GM19324 (cell line): ENCODE measurements at regions not wholly inside any gene's neighbourhood (a gene's known extent, or its start where the extent isn't known, plus 50 kb on each side); places are given as distances from the start of the nearest gene placed in this dataset.
"Not testable (repeated sequence)": the region's sequence is repeated elsewhere in the genome, so short reads cannot be mapped to it uniquely, and the experiment has no call there.

Experiments used
- ATAC-seq: cut with Tn5 transposase; IDR thresholded peaks from one replicate; pipeline ENCODE4 v1.9.1; 2021; ENCODE audit warnings: mild to moderate bottlenecking, moderate library complexity; ENCODE audit not compliant: unreplicated experiment, low FRiP score

DNA sequence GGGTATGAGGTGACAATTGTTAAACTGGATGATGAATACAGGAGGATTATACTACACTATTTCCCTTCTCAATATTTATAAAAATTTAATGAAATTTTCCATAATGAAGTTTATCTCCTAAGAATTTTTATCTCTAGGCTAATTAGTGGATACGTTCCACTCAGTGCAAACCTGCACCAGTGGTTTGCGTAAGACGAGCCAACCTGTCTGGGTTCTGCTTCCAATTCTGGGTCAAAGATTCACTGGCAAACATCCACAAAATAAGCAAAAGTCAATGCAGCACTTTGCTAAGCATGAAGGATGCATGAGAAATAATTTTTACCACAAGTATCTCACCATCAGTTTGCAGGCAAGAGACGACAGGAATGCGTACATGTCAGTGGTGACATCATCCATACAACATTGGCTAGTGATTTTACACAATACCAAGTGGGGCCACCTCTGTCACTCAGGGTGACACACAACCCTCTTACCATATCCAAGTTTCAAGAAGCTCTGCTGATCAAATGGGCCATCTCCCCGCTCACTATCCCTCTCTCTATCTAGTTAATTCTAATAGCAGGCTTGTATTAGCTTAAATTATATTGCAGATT is 51.7 kb downstream of the FAM50B start:
- no peak for ATAC-seq

DNA sequence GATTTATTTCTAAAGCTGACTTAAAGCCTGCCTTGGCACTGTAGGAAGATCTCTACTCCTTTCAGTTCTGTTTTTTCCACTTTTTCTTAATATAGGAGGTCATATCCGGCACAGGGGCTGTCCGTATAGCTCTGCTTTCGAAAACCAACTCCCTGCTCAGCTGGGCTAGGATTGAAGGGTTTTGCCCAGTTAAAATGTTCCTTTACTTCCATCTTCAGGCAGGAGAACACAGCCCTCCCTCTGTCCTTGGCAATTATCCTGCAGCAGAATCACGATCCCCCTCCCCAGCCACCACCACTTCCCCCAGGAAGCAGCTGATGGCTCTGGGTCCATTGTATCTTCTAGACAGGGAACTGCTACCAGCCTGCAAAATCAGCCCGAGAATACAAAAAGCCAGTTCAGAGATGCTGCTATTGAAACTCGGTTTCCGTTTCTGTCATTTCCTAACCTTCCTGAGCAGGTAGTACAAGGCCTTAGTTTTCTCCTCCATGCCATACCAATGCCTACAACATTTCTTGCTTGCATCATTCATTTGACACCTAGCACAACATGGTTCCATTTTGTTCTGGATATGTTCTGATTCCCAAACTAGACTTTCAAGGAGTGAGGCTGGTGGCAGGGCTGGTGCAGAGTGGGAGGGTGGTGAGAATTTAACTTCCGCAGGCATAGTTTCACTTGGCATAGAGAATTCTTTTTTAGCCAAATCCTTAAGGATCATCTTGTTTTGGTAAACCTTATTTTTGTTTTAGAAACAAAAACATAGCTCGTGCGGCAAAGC is 53.9 kb downstream of the FAM50B start:
- ATAC-seq, result no peak

DNA sequence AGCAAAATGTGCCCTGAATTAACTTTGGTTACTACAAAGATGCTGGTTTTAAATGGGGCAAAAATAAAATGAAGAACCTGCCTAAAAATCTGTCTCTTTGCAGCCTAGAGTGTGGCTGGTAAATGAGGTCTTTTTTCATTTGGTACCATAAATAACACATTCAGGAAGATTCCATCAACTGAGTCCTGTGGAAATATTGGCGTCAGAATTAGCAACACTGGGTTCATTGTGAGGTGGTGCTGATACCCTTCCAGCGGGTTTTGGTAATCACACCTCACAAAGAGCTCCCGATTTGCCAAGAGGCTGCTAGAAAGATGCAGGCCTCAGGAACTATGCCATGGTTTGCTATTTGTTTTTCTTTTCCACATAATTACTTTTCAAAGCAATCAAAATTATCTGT is 55.3 kb downstream of the FAM50B start:
- ATAC-seq, result no peak

DNA sequence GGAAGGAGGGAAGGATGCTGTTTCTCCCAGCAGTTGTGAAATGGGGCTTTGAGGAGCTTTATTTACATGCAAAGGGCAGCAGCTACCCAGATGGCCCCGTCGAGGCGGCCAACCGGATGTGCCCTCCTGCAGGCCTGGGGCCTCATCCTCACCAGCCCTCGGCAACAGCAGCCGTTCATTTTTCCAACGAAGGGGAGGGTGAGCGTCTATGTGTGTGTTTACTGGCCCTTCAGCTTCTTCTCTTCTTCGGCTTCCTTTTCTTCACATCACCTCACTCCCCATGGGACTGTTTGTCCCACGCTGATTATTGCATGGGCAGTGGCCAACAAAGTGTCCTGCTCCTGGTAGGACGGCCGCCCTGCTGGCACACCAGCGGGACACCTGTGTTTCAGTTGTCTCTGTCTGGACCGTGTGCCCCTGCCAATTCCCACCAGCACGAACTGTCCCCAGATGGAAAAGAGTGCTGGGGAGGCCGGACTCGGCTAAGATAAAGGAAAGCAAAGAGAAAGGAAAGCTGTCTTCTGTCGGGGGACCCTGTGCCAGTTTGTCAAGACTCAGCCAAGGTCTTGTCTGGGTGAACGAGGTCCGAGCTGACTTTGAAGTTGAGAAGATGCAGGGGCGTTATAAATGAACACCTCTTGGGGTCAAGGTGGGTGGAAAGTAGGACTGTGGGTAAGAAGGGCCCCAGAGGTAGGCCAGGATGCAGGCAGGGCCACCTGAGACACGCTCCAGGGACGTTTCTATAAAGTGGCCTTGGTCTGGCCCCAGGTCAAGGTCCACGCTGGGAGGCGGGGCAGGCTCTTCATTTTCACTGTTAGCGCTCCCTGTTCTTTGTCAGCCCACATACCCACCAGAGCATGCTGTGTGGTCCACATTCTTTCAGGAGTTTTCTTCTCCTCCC is 57.0 kb downstream of the FAM50B start:
- ATAC-seq, result no peak

DNA sequence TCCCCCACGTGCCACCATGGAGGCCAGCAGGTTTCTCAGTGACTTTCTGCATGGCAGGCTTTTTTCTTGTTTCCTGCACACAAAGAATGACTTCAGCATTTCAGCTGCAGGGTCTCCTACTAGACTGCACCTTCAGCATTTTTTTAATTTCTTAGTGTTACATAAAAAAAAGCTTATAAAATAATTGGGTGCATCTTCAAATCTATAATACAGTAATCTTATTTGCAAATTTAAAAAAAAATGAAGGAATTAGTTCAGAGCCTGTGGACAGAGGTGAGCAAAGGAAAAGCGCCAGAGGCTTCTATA is 57.6 kb downstream of the FAM50B start:
- no peak for ATAC-seq

DNA sequence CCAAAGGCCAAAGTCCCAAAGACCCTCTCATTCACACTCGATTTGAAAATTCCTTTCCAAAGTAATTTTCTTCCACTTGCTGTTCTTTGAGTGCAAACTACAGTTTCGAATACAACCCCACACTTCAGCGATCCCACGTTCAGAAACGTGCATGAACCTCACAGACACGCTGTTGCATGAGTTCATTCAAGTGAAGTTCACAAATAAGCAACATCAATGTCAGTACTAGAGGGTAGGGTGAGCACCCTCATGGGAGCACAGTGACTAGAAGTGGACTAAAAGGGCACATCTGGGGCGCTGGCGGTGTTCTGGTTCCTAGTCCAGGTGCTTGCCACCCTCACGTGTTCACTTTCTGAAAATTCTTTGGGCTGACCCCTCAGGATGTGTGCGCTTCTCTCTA is 59.0 kb downstream of the FAM50B start:
- ATAC-seq, result no peak

DNA sequence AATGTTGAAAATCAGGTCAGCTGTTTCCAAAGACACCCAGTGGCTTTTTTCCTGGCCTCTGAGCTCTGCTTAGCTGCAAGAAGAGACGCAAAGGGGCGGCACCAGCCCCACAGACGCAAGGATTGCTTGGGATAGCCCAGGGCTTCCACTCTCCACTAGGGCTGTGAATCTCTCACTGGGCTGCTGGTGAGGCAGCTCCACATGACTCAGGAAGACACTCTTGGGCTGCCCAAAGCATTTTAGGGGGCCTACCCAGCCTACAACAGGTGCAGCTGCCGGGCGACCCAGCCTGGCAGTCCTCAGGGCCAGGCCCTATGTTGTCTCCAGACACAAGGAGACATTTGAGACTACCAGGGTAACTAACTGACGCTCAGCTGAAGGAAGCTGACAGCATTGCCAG is 59.8 kb downstream of the FAM50B start:
- no peak for ATAC-seq

DNA sequence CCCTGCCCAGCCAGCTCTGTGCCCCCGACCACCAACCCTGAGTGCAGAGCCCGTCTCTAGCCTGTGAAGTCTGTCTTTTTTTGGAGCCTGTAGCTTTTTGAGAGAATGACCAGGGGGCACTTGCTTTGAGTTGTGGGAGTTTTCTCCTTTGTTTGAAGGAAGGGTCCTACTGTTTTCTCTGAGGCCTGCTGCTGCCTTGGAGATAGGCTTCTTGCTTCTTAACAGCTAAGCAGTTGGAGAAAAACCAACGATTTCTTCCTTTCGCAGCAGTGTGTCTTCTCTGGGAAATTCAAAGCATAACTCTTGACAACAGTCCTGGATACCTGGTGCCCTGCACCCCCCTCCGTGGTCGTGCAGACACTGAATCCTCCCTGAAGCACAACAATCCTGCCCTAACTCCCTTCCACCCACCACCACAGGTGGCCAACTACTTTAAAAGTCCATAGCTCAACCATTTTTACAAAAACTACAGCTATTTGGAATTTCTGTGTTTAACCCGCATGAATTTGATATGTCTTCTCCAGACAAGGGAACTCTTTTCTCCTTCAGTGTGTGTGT is 61.0 kb downstream of the FAM50B start:
- no peak for ATAC-seq

DNA sequence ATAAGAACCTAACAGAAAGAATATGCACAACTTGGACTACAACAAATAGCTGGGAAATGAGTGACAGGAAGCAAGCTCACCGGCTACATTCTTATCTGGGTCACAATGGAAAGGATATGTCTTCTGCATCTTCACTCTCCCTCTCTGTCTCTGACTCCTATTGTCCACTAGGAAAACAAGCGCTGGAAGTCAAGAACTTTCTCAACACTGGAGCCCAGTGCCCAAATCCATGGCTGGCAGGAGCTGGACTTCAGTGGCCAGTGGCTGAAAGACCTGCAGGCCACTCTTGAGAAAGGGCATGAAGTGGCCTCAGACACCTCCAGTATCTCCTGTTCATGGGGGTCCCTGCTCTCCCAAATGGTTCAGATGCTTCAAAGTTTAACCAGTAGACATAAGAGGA is 62.0 kb downstream of the FAM50B start:
- ATAC-seq, result no peak

DNA sequence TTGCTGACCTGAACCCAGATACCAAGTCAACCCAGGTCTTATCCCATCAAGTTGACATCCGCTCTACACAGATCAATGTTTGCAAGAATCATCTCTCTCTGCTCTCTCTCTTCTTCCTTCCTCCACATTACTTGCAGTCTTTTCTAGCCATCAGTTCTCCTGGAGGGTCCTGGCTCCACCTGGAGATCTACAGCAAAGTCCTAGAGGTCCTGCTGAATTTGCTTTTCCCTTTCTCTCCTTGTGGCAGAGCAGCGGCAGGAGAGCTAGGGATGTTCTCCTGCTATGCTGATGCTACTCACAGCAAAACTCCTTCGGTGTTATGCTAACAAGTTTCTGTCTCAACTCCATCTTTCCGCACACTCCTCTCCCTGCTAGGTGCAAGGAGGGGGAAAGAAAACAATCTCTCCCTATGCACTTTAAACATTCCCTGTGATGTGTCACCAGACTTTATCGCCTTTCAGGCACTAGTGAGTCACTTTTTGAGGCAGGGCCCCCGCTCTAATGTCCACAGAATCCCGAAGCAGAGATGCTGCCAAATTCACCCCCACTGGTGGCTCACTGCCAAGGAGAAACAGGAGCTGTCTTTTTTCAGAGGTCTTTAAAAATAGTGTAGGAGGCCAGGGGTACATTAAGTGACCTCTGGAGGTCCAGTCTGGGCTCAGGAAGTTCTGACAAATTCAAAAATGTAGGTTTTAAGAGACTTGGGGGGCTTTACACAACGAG is 62.6 kb downstream of the FAM50B start:
- ATAC-seq, result no peak

DNA sequence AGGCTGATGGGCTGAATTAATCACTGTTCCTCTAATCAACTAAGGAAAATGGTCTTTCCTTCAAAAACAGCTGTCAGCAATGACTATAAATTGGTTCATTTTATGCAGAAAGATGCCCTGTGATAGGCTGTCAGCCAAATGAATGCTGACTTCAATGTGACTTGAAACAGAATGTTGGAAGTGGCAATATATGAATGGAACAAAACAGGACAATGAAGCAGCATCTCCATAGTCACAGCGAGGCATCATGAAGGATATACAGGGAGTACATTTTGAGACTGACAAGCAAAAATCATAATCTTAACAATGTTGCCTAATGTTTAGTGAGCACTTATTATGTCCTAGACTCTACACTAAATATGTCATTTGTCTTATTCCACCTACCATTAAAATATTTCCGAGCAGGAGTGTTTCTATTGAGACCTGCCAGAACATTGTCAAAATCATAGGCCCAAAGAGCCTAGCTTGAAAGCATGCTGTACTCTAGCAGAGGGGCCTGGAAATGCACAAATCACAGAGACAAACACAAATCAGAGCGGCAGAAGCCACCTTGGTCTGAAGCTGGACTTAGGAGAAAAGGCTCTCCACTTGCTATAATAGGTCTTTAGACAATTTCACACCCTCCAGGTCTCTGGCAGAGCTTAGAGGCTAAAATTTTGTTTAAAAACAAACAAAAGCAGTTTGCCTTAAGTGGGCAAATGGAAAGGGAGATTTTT is 63.3 kb downstream of the FAM50B start:
- no peak for ATAC-seq

DNA sequence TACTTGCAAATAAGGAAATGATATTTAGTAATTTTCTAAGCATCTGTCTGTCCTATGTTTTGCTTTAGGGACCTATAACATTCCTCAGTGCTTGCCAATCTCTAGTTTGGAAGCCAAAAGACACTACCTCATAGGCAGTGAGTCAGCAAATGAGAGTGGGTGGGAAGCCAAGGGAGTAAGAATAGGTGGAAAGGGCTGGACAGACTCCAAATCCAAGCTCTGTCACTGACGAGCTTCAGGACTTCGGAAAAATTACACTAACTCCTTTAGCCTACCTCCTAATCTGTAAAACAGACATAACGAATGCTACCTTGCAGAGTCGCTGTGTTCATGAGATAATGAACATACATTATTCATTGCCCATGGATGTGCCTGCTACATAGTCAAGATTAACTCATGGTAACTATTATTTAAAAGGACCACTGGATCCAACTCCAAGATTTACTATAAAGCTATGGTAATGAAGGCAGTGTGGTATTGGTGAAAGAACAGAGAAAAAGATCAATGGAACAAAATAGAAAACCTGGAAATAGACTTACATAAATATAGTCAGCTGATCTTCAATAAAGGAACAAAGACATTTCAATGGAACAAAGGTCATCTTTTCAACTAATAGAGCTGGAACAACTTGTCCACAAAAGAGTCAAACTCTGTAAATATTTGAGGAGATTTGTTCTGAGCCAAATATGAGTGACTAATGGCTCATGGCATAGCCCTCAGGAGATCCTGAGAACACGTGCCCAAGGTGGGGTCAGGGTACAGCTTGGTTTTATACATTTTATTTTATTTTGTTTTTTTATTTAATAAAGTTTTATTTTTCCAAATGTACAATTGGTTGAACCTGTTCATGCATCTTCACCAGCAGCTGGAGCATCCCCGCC is 64.1 kb downstream of the FAM50B start:
- no peak for ATAC-seq

DNA sequence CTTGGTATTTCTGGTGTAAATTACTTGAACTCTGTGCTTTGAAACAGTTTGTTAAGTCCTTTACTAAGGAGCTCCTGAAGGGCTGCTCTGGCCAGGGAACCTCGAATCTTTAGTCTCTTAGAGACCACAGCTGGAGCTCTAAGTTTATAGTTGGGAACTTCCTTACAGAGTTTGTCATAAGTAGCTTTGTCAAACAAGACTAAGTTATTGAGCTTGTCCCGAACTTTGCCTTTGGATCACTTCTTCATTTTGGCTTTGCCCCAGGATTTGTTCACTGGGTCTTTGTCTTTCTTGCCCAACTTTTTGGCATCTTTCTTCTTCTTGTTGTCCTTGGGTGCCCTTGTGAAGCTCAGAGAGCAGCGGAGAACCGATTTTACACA is 64.8 kb downstream of the FAM50B start:
- ATAC-seq, result no peak

DNA sequence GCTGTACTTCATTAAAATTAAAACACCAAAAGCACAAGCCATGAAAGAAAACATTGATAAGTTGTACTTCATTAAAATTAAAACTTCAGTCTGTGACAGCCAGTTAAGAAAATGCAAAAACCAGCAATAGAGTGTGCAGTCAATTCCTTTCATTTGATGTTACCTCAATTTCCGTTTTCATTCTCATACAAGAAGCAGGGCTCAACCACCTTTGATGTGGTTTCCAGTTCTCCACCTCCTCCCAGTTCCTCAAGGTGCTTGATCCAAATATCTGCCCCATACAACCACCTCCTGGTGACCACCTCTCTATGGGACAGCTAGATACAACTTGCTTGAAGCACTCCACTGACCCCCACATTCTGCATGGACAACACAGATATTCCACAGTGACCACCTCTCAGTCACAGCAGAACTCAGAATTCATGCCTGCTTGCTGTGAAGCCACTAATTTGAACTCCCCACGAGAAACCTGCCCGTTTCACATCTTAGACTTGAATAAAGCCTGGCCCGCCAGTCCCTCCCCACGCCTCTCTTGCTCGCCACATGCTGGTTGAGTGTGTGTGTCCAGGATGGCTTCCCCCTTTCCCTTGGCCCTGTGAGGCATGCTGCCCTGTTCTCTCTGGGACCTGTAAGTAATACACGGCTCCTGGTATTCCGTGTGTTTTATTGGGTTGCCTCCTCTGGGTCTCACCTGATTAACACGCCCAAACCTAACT is 66.1 kb downstream of the FAM50B start:
- no peak for ATAC-seq

DNA sequence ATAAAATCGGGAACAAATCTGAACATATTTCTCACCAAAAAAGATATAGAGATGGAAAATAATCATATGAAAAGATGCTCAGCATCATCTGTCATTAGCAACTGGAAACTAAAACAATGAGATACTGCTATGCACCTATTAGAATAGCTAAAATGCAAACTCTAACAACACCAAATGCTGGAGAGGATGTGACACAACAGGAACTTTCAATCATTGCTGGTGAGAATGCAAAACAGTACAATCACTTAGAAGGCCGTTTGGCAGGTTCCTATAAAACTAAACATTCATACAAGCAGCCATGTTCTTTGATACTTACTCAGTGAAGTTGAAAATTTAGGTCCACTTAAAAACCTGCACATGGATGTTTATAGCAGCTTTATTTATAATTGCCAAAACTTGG is 67.0 kb downstream of the FAM50B start:
- no peak for ATAC-seq

DNA sequence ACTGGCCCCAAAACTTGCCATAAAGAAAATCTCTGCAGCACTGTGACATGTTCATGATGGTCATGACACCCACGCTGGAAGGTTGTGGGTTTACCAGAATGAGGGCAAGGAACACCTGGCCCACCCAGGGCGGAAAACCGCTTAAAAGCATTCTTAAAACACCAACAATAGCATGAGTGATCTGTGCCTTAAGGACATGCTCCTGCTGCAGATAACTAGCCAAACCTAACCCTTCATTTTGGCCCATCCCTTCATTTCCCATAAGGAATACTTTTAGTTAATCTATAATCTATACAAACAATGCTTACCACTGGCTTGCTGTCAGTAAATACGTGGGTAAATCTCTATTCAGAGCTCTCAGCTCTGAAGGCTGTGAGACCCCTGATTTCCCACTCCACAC is 67.6 kb downstream of the FAM50B start:
- ATAC-seq, result not testable (repeated sequence)

DNA sequence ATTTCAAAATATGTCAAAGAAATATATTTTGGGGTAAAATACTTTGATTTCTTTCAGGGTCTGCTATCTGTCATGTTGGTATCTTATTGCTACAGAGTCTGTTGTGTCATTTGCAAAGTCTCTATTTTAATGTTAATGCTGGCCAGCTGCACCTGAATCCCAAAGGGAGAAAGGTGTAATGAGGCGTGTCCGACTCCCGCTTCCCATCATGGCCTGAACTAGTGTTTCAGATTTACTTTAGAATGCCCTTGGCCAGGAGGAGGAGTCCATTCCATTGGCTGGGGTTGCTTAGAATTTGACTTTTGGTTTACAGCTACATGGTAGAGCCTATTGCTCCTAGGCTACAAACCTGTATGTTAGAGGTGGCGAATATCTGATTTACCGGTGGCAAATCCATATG is 69.3 kb downstream of the FAM50B start:
- no peak for ATAC-seq

DNA sequence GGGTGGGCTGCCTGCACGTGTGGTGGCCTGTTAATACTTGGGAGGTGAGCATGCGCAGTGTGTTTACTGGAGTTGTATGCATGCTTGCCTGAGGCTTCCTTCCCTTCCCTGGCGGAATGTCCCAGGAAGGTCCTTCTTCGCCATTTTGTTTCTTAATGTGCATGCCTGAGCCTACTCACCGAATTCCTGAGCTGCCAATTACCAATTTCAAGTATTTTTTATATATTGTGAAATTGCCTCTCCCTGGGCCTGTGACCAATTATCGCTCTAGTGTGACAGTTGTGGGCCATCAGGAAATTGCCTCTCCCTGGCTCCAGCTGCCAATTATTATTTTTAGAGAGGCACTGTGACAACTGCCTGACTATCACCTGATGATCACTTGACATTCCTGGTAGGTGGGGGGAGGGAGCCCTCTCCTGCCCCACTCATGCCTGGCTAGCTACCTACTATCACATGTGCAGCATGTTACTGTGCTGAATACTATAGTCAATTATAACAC is 70.0 kb downstream of the FAM50B start:
- ATAC-seq, result no peak
